ENCODE measurements at regions not wholly inside any gene's neighbourhood (a gene's known extent, or its start where the extent isn't known, plus 50 kb on each side); places are given as distances from the start of the nearest gene placed in this dataset.

- no peak for DNase-seq (ENCODE audit: low read depth in 3 of 3, low spot score in 1 of 3)
Observed at GRCh38 chr21:28789523-28789922, 203.2 kb downstream of the LTN1 start.

- no peak for DNase-seq (ENCODE audit: low read depth in 3 of 3, low spot score in 1 of 3)
Observed at GRCh38 chr21:28788030-28788429, 204.6 kb downstream of the LTN1 start.

- no peak for DNase-seq (ENCODE audit: low read depth in 3 of 3, low spot score in 1 of 3)
Observed at GRCh38 chr21:28783641-28784185, 209.0 kb downstream of the LTN1 start.

- DNase-seq (ENCODE audit: low read depth in 3 of 3, low spot score in 1 of 3), result no peak
Observed at GRCh38 chr21:28781602-28782276, 210.9 kb downstream of the LTN1 start.

- DNase-seq (ENCODE audit: low read depth in 3 of 3, low spot score in 1 of 3), result no peak
Observed at GRCh38 chr21:28779914-28780313, 212.8 kb downstream of the LTN1 start.

GRCh38 chr21:28776251-28776650 lies 216.4 kb downstream of the LTN1 start:
- DNase-seq (ENCODE audit: low read depth in 3 of 3, low spot score in 1 of 3), result no peak

GRCh38 chr21:28775071-28775470 lies 217.6 kb downstream of the LTN1 start:
- DNase-seq (ENCODE audit: low read depth in 3 of 3, low spot score in 1 of 3), result no peak

GRCh38 chr21:28773036-28773435 lies 219.6 kb downstream of the LTN1 start:
- no peak for DNase-seq (ENCODE audit: low read depth in 3 of 3, low spot score in 1 of 3)

GRCh38 chr21:28771790-28772501 lies 220.7 kb downstream of the LTN1 start:
- DNase-seq (ENCODE audit: low read depth in 3 of 3, low spot score in 1 of 3), result no peak

GRCh38 chr21:28770867-28771661 lies 221.6 kb downstream of the LTN1 start:
- no peak for DNase-seq (ENCODE audit: low read depth in 3 of 3, low spot score in 1 of 3)

- DNase-seq (ENCODE audit: low read depth in 3 of 3, low spot score in 1 of 3), result no peak
Observed at GRCh38 chr21:28769683-28770082, 223.0 kb downstream of the LTN1 start.

GRCh38 chr21:28768753-28769152 lies 223.9 kb downstream of the LTN1 start:
- no peak for DNase-seq (ENCODE audit: low read depth in 3 of 3, low spot score in 1 of 3)

- DNase-seq (ENCODE audit: low read depth in 3 of 3, low spot score in 1 of 3), result no peak
Observed at GRCh38 chr21:28767523-28767922, 225.2 kb downstream of the LTN1 start.

- DNase-seq (ENCODE audit: low read depth in 3 of 3, low spot score in 1 of 3), result no peak
Observed at GRCh38 chr21:28763809-28764418, 228.8 kb downstream of the LTN1 start.

- no peak for DNase-seq (ENCODE audit: low read depth in 3 of 3, low spot score in 1 of 3)
Observed at GRCh38 chr21:28762357-28762735, 230.3 kb downstream of the LTN1 start.

GRCh38 chr21:28761674-28762356 lies 230.9 kb downstream of the LTN1 start:
- no peak for DNase-seq (ENCODE audit: low read depth in 3 of 3, low spot score in 1 of 3)

- no peak for DNase-seq (ENCODE audit: low read depth in 3 of 3, low spot score in 1 of 3)
Observed at GRCh38 chr21:28758883-28759242, 233.8 kb downstream of the LTN1 start.

GRCh38 chr21:28758042-28758882 lies 234.4 kb downstream of the LTN1 start:
- no peak for DNase-seq (ENCODE audit: low read depth in 3 of 3, low spot score in 1 of 3)

GRCh38 chr21:28754862-28755261 lies 237.8 kb downstream of the LTN1 start:
- no peak for DNase-seq (ENCODE audit: low read depth in 3 of 3, low spot score in 1 of 3)

- DNase-seq (ENCODE audit: low read depth in 3 of 3, low spot score in 1 of 3), result no peak
Observed at GRCh38 chr21:28754127-28754611, 238.5 kb downstream of the LTN1 start.

Data from stimulated activated CD4-positive, alpha-beta T cell treated with anti-CD3 and anti-CD28 coated beads, TNF-alpha, amount 100 ng/mL, for 1 hour (primary cell).